Vagina (tissue), 2 donors: ENCODE measurements at regions not wholly inside any gene's neighbourhood (a gene's known extent, or its start where the extent isn't known, plus 50 kb on each side); places are given as distances from the start of the nearest gene placed in this dataset.

Experiments
- POLR2A ChIP-seq, 2 donors: fragments of 450-650 bp; IDR thresholded peaks; one replicate each; pipeline ENCODE4 v1.6.1; 2017; ENCODE audit warnings: antibody characterized with exemption in 2 of 2, mild to moderate bottlenecking in 2 of 2, moderate library complexity in 2 of 2
- POLR2AphosphoS5 ChIP-seq, 2 donors: sonication (generic); formaldehyde crosslinking; IDR thresholded peaks; one replicate each; pipeline ENCODE4 v1.9.0; 2017; ENCODE audit warnings: antibody characterized with exemption in 2 of 2, mild to moderate bottlenecking in 2 of 2, low read depth in 1 of 2; ENCODE audit not compliant: insufficient read depth in 1 of 2
- TF ChIP-seq, protein P1 (sequence below), 3 experiments: fragments of 450-650 bp in 2 of 3; fragments of 200-600 bp in 1 of 3; sonication (generic) in 1 of 3; IDR thresholded peaks; one replicate each; pipeline ENCODE4 v1.5.1; 2017 to 2019; ENCODE audit warnings: antibody characterized with exemption in 3 of 3, mild to moderate bottlenecking in 2 of 3, moderate library complexity in 2 of 3

DNA sequence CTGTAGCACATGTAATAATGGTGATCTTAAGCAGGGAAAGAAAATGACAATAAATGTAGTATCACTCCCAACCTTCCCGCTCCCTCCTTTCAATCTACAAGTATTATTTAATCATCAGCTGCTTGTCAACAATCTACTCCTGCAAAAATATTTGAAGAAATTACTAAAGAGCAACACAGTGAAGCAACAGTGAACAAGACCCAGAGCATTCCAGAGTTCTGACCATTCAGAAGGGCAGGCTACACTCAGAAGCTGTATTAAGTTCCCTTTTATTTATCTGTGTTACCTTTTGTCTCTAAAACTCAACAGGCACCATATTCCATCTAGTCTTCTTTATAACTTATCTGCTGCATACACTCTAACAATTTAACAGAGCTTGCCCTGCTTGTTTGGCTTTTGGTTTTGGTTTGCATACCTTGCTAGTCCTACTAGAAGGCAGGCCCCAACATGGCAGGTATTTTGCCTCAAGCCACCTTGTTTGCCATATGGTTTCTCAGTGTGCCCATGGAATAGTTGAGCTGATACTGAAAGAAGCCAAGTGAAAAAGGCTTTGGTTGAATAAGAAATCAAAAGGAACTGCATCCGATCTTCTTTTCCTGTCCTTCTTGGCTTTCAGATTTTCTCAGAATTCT, 253.9 kb downstream of the CEMIP2 start:
- TF ChIP-seq POLR2AphosphoS5 (IDR thresholded peaks at IDR 0.05; ENCODE audit: insufficient read depth in 1 of 2, low read depth in 1 of 2) (no peak), POLR2A (IDR thresholded peaks at IDR 0.05) (no peak)
- TF ChIP-seq, protein P1, sequence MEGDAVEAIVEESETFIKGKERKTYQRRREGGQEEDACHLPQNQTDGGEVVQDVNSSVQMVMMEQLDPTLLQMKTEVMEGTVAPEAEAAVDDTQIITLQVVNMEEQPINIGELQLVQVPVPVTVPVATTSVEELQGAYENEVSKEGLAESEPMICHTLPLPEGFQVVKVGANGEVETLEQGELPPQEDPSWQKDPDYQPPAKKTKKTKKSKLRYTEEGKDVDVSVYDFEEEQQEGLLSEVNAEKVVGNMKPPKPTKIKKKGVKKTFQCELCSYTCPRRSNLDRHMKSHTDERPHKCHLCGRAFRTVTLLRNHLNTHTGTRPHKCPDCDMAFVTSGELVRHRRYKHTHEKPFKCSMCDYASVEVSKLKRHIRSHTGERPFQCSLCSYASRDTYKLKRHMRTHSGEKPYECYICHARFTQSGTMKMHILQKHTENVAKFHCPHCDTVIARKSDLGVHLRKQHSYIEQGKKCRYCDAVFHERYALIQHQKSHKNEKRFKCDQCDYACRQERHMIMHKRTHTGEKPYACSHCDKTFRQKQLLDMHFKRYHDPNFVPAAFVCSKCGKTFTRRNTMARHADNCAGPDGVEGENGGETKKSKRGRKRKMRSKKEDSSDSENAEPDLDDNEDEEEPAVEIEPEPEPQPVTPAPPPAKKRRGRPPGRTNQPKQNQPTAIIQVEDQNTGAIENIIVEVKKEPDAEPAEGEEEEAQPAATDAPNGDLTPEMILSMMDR (IDR thresholded peaks at IDR 0.05) = no peak
